PC-9 (cell line): ENCODE measurements at regions not wholly inside any gene's neighbourhood (a gene's known extent, or its start where the extent isn't known, plus 50 kb on each side); places are given as distances from the start of the nearest gene placed in this dataset.

Experiments used
- CTCF ChIP-seq: fragments of 200-600 bp; sonication (generic); conservative IDR thresholded peaks from 2 replicates; pipeline ENCODE4 v1.6.1; 2017; ENCODE audit warnings: mixed run types, antibody characterized with exemption, mild to moderate bottlenecking, moderate library complexity
- EZH2 ChIP-seq: fragments of 200-600 bp; sonication (generic); IDR thresholded peaks from 2 replicates; pipeline ENCODE4 v1.8.0; 2017; ENCODE audit warnings: antibody characterized with exemption, low read depth

- no peak for TF ChIP-seq CTCF
- no peak for TF ChIP-seq EZH2
Observed at GRCh38 chr5:12910641-12911040, 1006.4 kb upstream of the CTNND2 start.
